ENCODE measurements at regions not wholly inside any gene's neighbourhood (a gene's known extent, or its start where the extent isn't known, plus 50 kb on each side); places are given as distances from the start of the nearest gene placed in this dataset.

DNA sequence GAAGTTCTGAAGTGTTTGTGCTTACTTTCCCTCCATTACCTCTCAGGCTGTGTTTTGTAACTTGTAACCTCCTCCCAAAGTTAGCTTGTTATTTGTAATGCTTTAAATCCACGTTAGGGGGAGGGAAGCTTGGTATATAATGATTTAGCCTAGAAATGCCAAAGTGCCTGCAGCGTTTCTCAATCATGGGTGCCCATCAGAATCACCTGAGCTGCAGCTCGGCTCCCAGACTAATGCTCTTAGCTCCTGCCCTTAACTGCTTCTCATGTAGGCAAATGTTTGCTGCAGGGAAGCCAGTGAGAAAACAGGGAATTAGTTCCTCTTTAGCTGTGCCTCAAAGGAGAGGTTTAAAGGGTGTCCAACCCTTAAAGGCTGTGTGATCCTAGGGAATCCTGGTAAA, 219.2 kb upstream of the NAALADL2 start:
- H3K9me3 ChIP-seq (ENCODE audit: severe bottlenecking): no peaks in the 10 kb centered on the region
- no peak overlapping the region for H3K27ac ChIP-seq (ENCODE audit: poor library complexity, severe bottlenecking)
- TF ChIP-seq CTCF (IDR thresholded peaks at IDR 0.05; ENCODE audit: poor library complexity, severe bottlenecking): no peak
- no peak overlapping the region for H3K4me3 ChIP-seq (ENCODE audit: severe bottlenecking)
- H3K4me1 ChIP-seq (ENCODE audit: insufficient read depth, poor library complexity, severe bottlenecking): no peaks in the 10 kb centered on the region
- no peaks in the 10 kb centered on the region for H3K27me3 ChIP-seq (ENCODE audit: insufficient read depth, poor library complexity, severe bottlenecking)
- no peaks in the 10 kb centered on the region for H3K36me3 ChIP-seq (ENCODE audit: low read depth)
- DNase-seq (ENCODE audit: low spot score): no peak
- no peak for ATAC-seq (ENCODE audit: low read depth)

DNA sequence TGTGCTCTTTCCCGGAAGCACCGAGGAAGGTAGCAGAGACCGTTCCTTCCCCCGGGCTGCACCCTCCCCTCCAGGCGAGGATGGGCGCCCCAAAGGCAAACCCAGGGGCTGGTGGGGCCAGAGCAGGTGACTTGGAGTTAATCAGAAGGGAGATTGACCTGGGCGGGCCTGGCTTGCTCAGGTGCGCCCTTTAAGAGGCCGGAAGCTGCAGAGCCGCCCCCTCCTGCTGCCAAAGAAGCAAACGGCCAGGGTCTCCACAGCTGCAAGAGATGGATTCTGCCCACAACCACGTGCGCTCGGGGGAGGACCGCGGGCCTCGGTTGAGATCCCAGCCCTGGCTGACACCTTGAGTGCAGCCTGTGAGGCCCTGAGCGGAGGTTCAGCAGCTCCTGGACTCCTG, 218.2 kb upstream of the NAALADL2 start:
- no peak for TF ChIP-seq CTCF (IDR thresholded peaks at IDR 0.05; ENCODE audit: poor library complexity, severe bottlenecking)
- no peak for DNase-seq (ENCODE audit: low spot score)
- no peaks in the 10 kb centered on the region for H3K9me3 ChIP-seq (ENCODE audit: severe bottlenecking)
- ATAC-seq (ENCODE audit: low read depth): no peak
- no peak overlapping the region for H3K4me3 ChIP-seq (ENCODE audit: severe bottlenecking)
- no peaks in the 10 kb centered on the region for H3K4me1 ChIP-seq (ENCODE audit: insufficient read depth, poor library complexity, severe bottlenecking)
- no peaks in the 10 kb centered on the region for H3K27me3 ChIP-seq (ENCODE audit: insufficient read depth, poor library complexity, severe bottlenecking)
- H3K36me3 ChIP-seq (ENCODE audit: low read depth): no peaks in the 10 kb centered on the region
- H3K27ac ChIP-seq (ENCODE audit: poor library complexity, severe bottlenecking): no peak overlapping the region

- H3K9me3 ChIP-seq (ENCODE audit: severe bottlenecking): no peaks in the 10 kb centered on the region
- H3K4me1 ChIP-seq (ENCODE audit: insufficient read depth, poor library complexity, severe bottlenecking): no peaks in the 10 kb centered on the region
- H3K27me3 ChIP-seq (ENCODE audit: insufficient read depth, poor library complexity, severe bottlenecking): no peaks in the 10 kb centered on the region
- H3K27ac ChIP-seq (ENCODE audit: poor library complexity, severe bottlenecking): no peak overlapping the region
- TF ChIP-seq CTCF (IDR thresholded peaks at IDR 0.05; ENCODE audit: poor library complexity, severe bottlenecking): no peak
- no peak for DNase-seq (ENCODE audit: low spot score)
- no peaks in the 10 kb centered on the region for H3K36me3 ChIP-seq (ENCODE audit: low read depth)
- H3K4me3 ChIP-seq (ENCODE audit: severe bottlenecking): no peak overlapping the region
- no peak for ATAC-seq (ENCODE audit: low read depth)
These were observed 214.8 kb upstream of the NAALADL2 start for GRCh38 chr3:174644287-174644686.

GRCh38 chr3:174651951-174652350, 207.2 kb upstream of the NAALADL2 start:
- Histone ChIP-seq H3K36me3 (ENCODE audit: low read depth) (no peaks in the 10 kb centered on the region), H3K27ac (ENCODE audit: poor library complexity, severe bottlenecking) (no peak overlapping the region), H3K27me3 (ENCODE audit: insufficient read depth, poor library complexity, severe bottlenecking) (no peaks in the 10 kb centered on the region), H3K4me3 (ENCODE audit: severe bottlenecking) (no peak overlapping the region), H3K9me3 (ENCODE audit: severe bottlenecking) (no peaks in the 10 kb centered on the region), H3K4me1 (ENCODE audit: insufficient read depth, poor library complexity, severe bottlenecking) (no peaks in the 10 kb centered on the region)
- TF ChIP-seq CTCF (IDR thresholded peaks at IDR 0.05; ENCODE audit: poor library complexity, severe bottlenecking): no peak
- no peak for DNase-seq (ENCODE audit: low spot score)
- ATAC-seq (ENCODE audit: low read depth): no peak

DNA sequence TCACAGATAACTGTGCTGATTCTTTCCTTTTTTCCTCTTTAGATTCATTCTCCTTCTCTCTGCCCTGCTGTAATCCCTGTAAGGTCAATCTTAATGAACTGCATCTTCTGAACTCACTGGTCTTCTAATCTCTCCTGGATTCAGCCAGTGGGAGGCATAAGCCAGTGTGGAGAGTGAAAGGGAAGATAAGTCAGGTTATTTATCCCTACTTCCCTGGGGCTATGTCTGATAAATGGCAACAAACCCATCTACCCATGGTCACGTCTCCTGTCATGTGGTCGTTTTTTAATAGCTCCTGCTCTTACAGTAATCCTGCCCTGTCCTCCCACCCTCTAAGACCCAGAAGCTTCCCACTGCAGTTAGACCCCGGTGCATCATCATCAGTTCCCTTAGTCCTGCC, 199.6 kb upstream of the NAALADL2 start:
- Histone ChIP-seq H3K27me3 (ENCODE audit: insufficient read depth, poor library complexity, severe bottlenecking) (no peaks in the 10 kb centered on the region), H3K9me3 (ENCODE audit: severe bottlenecking) (no peaks in the 10 kb centered on the region), H3K27ac (ENCODE audit: poor library complexity, severe bottlenecking) (no peak overlapping the region), H3K4me3 (ENCODE audit: severe bottlenecking) (no peak overlapping the region), H3K36me3 (ENCODE audit: low read depth) (no peaks in the 10 kb centered on the region), H3K4me1 (ENCODE audit: insufficient read depth, poor library complexity, severe bottlenecking) (no peaks in the 10 kb centered on the region)
- no peak for TF ChIP-seq CTCF (IDR thresholded peaks at IDR 0.05; ENCODE audit: poor library complexity, severe bottlenecking)
- no peak for DNase-seq (ENCODE audit: low spot score)
- no peak for ATAC-seq (ENCODE audit: low read depth)

All from RWPE2 (cell line).